IMR-90 (cell line): ENCODE measurements at regions not wholly inside any gene's neighbourhood (a gene's known extent, or its start where the extent isn't known, plus 50 kb on each side); places are given as distances from the start of the nearest gene placed in this dataset.

ENCODE experiments used
- ATAC-seq: fragments of 200-7000 bp; cut with Tn5 transposase; 2 replicates; pipeline ENCODE4 v1.9.1; 2020; ENCODE audit warnings: low read depth, mild to moderate bottlenecking, moderate library complexity
- BruUV-seq: library from RNA; stranded (reverse); fragments of 400-500 nt; replicated peaks from 2 replicates; lab custom pipeline; 2021; lab: Mats Ljungman, UMichigan
- CTCF ChIA-PET: fragments of 300-600 bp; formaldehyde crosslinking; extraction: SDS; loops from one replicate; lab custom pipeline; 2021; ENCODE audit warnings: antibody characterized with exemption; lab: Yijun Ruan, JAX
- POLR2A ChIA-PET: fragments of 300-600 bp; sonication (Branson Sonifier 250); formaldehyde crosslinking; loops from one replicate; lab custom pipeline; 2022; ENCODE audit warnings: antibody characterized with exemption; ENCODE audit not compliant: unreplicated experiment; lab: Charles Lee
- DNase-seq: peaks from one replicate; pipeline ENCODE4 v3.0.0; 2013
- H2AFZ ChIP-seq: replicated peaks from 2 replicates; pipeline ENCODE3; 2013; ENCODE audit warnings: low read length, mild to moderate bottlenecking; ENCODE audit not compliant: poor library complexity
- H2AK5ac ChIP-seq: 2 replicates; pipeline ENCODE4 v1.6.1; 2013; ENCODE audit warnings: low read depth, low read length, inconsistent platforms
- H2AK9ac ChIP-seq: replicated peaks from 2 replicates; pipeline ENCODE3; 2013; ENCODE audit warnings: mild to moderate bottlenecking, low read depth, low read length, moderate library complexity; ENCODE audit not compliant: poor library complexity
- H2BK120ac ChIP-seq: 2 replicates; pipeline ENCODE4 v1.6.1; 2013; ENCODE audit warnings: low read depth, low read length, inconsistent platforms
- H2BK15ac ChIP-seq: 3 replicates; pipeline ENCODE4 v1.6.1; 2013; ENCODE audit warnings: low read depth, low read length, inconsistent platforms
- H2BK20ac ChIP-seq: 2 replicates; pipeline ENCODE4 v1.6.1; 2013; ENCODE audit warnings: low read depth, mild to moderate bottlenecking, inconsistent platforms, low read length, moderate library complexity
- H2BK5ac ChIP-seq: 2 replicates; pipeline ENCODE4 v1.6.1; 2013; ENCODE audit warnings: mild to moderate bottlenecking, low read depth, low read length, inconsistent platforms; ENCODE audit not compliant: poor library complexity, severe bottlenecking
- H3K14ac ChIP-seq: replicated peaks from 2 replicates; pipeline ENCODE4 v1.6.1; 2013; ENCODE audit warnings: low read depth, low read length, inconsistent platforms
- H3K18ac ChIP-seq: 2 replicates; pipeline ENCODE4 v1.6.1; 2013; ENCODE audit warnings: low read depth, low read length, control low read depth
- H3K23ac ChIP-seq: 2 replicates; pipeline ENCODE4 v1.6.1; 2013; ENCODE audit warnings: low read depth, low read length, inconsistent platforms
- H3K27ac ChIP-seq: 2 replicates; pipeline ENCODE4 v1.5.1; 2013; ENCODE audit warnings: mild to moderate bottlenecking, control low read depth, low read length; ENCODE audit not compliant: insufficient read depth
- H3K27me3 ChIP-seq: 2 replicates; pipeline ENCODE4 v1.6.1; 2013; ENCODE audit warnings: low read length; ENCODE audit not compliant: control insufficient read depth, insufficient read depth
- H3K36me3 ChIP-seq: 2 replicates; pipeline ENCODE4 v1.6.1; 2013; ENCODE audit warnings: low read length, mixed read lengths; ENCODE audit not compliant: control insufficient read depth, insufficient read depth
- H3K4ac ChIP-seq: 2 replicates; pipeline ENCODE4 v1.6.1; 2013; ENCODE audit warnings: low read depth, low read length, inconsistent platforms
- H3K4me1 ChIP-seq: 2 replicates; pipeline ENCODE4 v1.6.1; 2013; ENCODE audit warnings: low read length, mixed read lengths; ENCODE audit not compliant: control insufficient read depth, insufficient read depth
- H3K4me2 ChIP-seq: 2 replicates; pipeline ENCODE4 v1.6.1; 2013; ENCODE audit warnings: low read depth, mild to moderate bottlenecking, control low read depth, low read length, moderate library complexity
- H3K4me3 ChIP-seq: 2 replicates; pipeline ENCODE4 v1.5.1; 2013; ENCODE audit warnings: low read depth, mild to moderate bottlenecking, control low read depth, low read length, moderate library complexity; ENCODE audit not compliant: insufficient read depth
- H3K56ac ChIP-seq: 2 replicates; pipeline ENCODE4 v1.6.1; 2013; ENCODE audit warnings: low read length, inconsistent platforms; ENCODE audit not compliant: insufficient read depth; ENCODE audit errors: extremely low read depth
- H3K79me1 ChIP-seq, 2 experiments: 2 replicates each; pipeline ENCODE4 v1.6.1; 2013; ENCODE audit warnings: low read length in 2 of 2, inconsistent platforms in 1 of 2, low read depth in 1 of 2
- H3K9ac ChIP-seq: 2 replicates; pipeline ENCODE4 v1.6.1; 2013; ENCODE audit warnings: low read depth, low read length, control low read depth
- H3K9me1 ChIP-seq: 2 replicates; pipeline ENCODE4 v1.6.1; 2013; ENCODE audit warnings: low read length, inconsistent platforms; ENCODE audit not compliant: insufficient read depth
- H3K9me3 ChIP-seq: 2 replicates; pipeline ENCODE4 v1.6.1; 2013; ENCODE audit warnings: low read length; ENCODE audit not compliant: control insufficient read depth, insufficient read depth
- H4K20me1 ChIP-seq: 2 replicates; pipeline ENCODE4 v1.6.1; 2013; ENCODE audit warnings: low read length, inconsistent platforms; ENCODE audit not compliant: insufficient read depth
- H4K5ac ChIP-seq: 2 replicates; pipeline ENCODE4 v1.6.1; 2013; ENCODE audit warnings: mild to moderate bottlenecking, low read depth, low read length, control low read depth
- H4K8ac ChIP-seq, 2 experiments: 2 replicates each; pipeline ENCODE4 v1.6.1; 2013; ENCODE audit warnings: low read depth in 2 of 2, low read length in 2 of 2, control low read depth in 1 of 2, inconsistent platforms in 1 of 2
- H4K91ac ChIP-seq: 2 replicates; pipeline ENCODE4 v1.6.1; 2013; ENCODE audit warnings: low read depth, low read length, inconsistent platforms; ENCODE audit not compliant: insufficient read depth
- BHLHE40 ChIP-seq: fragments of 150-350 bp; IDR thresholded peaks from 2 replicates; pipeline ENCODE4 v1.6.1; 2016; ENCODE audit warnings: mild to moderate bottlenecking, low read depth, low read length
- CHD1 ChIP-seq: IDR thresholded peaks from 2 replicates; pipeline ENCODE4 v1.6.1; 2012; ENCODE audit warnings: low read depth, low read length, improper control_type of control experiment
- FOS ChIP-seq: fragments of 150-350 bp; IDR thresholded peaks from 2 replicates; pipeline ENCODE4 v1.6.1; 2016; ENCODE audit warnings: low read depth, low read length
- MAFK ChIP-seq: IDR thresholded peaks from 2 replicates; pipeline ENCODE4 v1.6.1; 2012; ENCODE audit warnings: low read depth, low read length, improper control_type of control experiment
- MAZ ChIP-seq: IDR thresholded peaks from 2 replicates; pipeline ENCODE4 v1.6.1; 2012; ENCODE audit warnings: low read depth, mild to moderate bottlenecking, low read length, improper control_type of control experiment, moderate library complexity, borderline replicate concordance
- NFE2L2 ChIP-seq: fragments of 150-350 bp; IDR thresholded peaks from 2 replicates; pipeline ENCODE4 v1.6.1; 2016; ENCODE audit warnings: low read depth, mild to moderate bottlenecking, low read length
- POLR2A ChIP-seq: IDR thresholded peaks from 2 replicates; pipeline ENCODE4 v1.6.1; 2012; ENCODE audit warnings: mild to moderate bottlenecking, low read depth, low read length
- RAD21 ChIP-seq: IDR thresholded peaks from 2 replicates; pipeline ENCODE4 v1.6.1; 2012; ENCODE audit warnings: low read length, improper control_type of control experiment
- RCOR1 ChIP-seq: IDR thresholded peaks from 2 replicates; pipeline ENCODE4 v1.6.1; 2012; ENCODE audit warnings: mild to moderate bottlenecking, low read length, improper control_type of control experiment; ENCODE audit not compliant: insufficient replicate concordance
- SMC3 ChIP-seq: fragments of 150-350 bp; IDR thresholded peaks from 2 replicates; pipeline ENCODE4 v1.6.1; 2016; ENCODE audit warnings: low read depth, mild to moderate bottlenecking, antibody characterized with exemption, low read length, moderate library complexity
- WGBS, 2 experiments: methylation state at CpG; one replicate each; pipeline versions ENCODE4 v1.1.5 to v1.1.7; 2013; ENCODE audit warnings: missing lambda C conversion rate in 2 of 2; ENCODE audit not compliant: insufficient read length in 1 of 2; ENCODE audit errors: extremely low coverage in 2 of 2; 5-methylcytosine and 5-hydroxymethylcytosine counted together
- dilution Hi-C: fragments of 300-500 bp; cut with HindIII; formaldehyde crosslinking; loops from one replicate; pipeline ENCODE4 v1.14.3; 2018; ENCODE audit warnings: low sequenced_read_pairs; ENCODE audit not compliant: unreplicated experiment
- in situ Hi-C: fragments of 300-500 bp; cut with MboI; formaldehyde crosslinking; loops from 3 replicates; pipeline ENCODE4 v1.14.3; 2019; ENCODE audit warnings: low sequenced_read_pairs, inconsistent platforms, mixed read lengths
- intact Hi-C: fragments of 100-400 bp; cut with micrococcal nuclease; formaldehyde crosslinking; loops from 2 replicates; pipeline ENCODE4 v1.10.0; 2022
- TF ChIP-seq, protein P1 (sequence below): fragments of 150-350 bp; IDR thresholded peaks from 2 replicates; pipeline ENCODE4 v1.6.1; 2017; ENCODE audit warnings: mild to moderate bottlenecking, antibody characterized with exemption, low read length, low read depth
- TF ChIP-seq, protein P2 (sequence below): conservative IDR thresholded peaks from 2 replicates; pipeline ENCODE4 v1.5.1; 2012; ENCODE audit warnings: mild to moderate bottlenecking, low read depth, low read length, improper control_type of control experiment

DNA sequence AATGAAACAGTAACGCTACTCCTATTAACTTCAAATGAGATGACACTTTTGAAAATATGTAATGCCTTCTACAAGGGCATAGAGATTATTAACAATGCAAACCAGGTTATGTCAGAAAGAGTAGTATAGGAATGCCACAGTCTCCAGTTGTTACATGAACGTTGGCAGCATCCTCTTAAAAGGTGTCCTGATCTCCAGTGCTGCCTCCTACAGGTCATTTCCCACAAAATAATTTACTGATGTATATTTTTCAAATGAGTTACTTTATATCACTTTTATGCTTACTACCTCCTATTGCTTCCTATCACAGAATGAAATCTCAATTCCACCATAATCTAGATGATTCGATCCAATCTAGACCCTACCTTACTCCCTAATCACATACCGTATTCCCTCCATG, 195.2 kb upstream of the EPHA5 start:
- Histone ChIP-seq H3K27ac (no peak overlapping the region), H3K79me1 (no peaks in the 10 kb centered on the region), H4K91ac (no peak overlapping the region), H2BK20ac (no peak overlapping the region), H2BK120ac (no peak overlapping the region), H2AFZ (no peak overlapping the region), H3K9me1 (no peaks in the 10 kb centered on the region), H2AK9ac (no peak overlapping the region), H2AK5ac (no peak overlapping the region), H3K9ac (no peak overlapping the region), H2BK5ac (no peak overlapping the region), H3K14ac (no peak overlapping the region), H3K36me3 (no peaks in the 10 kb centered on the region), H2BK15ac (no peak overlapping the region), H3K4ac (no peak overlapping the region), H4K8ac (no peak overlapping the region), H3K4me3 (no peak overlapping the region), H3K23ac (no peak overlapping the region), H3K18ac (no peak overlapping the region), H4K20me1 (no peaks in the 10 kb centered on the region), H3K4me2 (no peak overlapping the region), H4K5ac (no peak overlapping the region), H3K9me3 (no peaks in the 10 kb centered on the region), H3K4me1 (no peaks in the 10 kb centered on the region), H3K27me3 (no peaks in the 10 kb centered on the region), H3K56ac (no peak overlapping the region)
- intact Hi-C loops = no loop called here
- no peak for DNase-seq
- BruUV-seq = no TSS peak
- in situ Hi-C loops = no loop called here
- ChIA-PET POLR2A (no interaction called here), CTCF (no interaction called here)
- dilution Hi-C loops = no loop called here
- ATAC-seq = no peak
- 71% methylated on average over 1 of the region's 4 CpGs; no CpG with 5 or more reads in 1 of the 2 experiments for WGBS, 2 experiments
- TF ChIP-seq, protein P1, sequence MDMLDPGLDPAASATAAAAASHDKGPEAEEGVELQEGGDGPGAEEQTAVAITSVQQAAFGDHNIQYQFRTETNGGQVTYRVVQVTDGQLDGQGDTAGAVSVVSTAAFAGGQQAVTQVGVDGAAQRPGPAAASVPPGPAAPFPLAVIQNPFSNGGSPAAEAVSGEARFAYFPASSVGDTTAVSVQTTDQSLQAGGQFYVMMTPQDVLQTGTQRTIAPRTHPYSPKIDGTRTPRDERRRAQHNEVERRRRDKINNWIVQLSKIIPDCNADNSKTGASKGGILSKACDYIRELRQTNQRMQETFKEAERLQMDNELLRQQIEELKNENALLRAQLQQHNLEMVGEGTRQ = no peak
- TF ChIP-seq MAZ (no peak), RAD21 (0 out of 2 replicates have a peak, but pooled peaks have one; percentile 17), POLR2A (no peak), SMC3 (no peak), RCOR1 (no peak), FOS (no peak), MAFK (no peak), BHLHE40 (no peak), NFE2L2 (no peak), CHD1 (no peak)
- TF ChIP-seq, protein P2, sequence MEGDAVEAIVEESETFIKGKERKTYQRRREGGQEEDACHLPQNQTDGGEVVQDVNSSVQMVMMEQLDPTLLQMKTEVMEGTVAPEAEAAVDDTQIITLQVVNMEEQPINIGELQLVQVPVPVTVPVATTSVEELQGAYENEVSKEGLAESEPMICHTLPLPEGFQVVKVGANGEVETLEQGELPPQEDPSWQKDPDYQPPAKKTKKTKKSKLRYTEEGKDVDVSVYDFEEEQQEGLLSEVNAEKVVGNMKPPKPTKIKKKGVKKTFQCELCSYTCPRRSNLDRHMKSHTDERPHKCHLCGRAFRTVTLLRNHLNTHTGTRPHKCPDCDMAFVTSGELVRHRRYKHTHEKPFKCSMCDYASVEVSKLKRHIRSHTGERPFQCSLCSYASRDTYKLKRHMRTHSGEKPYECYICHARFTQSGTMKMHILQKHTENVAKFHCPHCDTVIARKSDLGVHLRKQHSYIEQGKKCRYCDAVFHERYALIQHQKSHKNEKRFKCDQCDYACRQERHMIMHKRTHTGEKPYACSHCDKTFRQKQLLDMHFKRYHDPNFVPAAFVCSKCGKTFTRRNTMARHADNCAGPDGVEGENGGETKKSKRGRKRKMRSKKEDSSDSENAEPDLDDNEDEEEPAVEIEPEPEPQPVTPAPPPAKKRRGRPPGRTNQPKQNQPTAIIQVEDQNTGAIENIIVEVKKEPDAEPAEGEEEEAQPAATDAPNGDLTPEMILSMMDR = 0 out of 2 replicates have a peak, but pooled peaks have one; percentile 21
